Left ventricle myocardium inferior (tissue), 1 donor: ENCODE measurements at regions not wholly inside any gene's neighbourhood (a gene's known extent, or its start where the extent isn't known, plus 50 kb on each side); places are given as distances from the start of the nearest gene placed in this dataset.
A peak's percentile ranks its signal among the peaks of the same experiment; 100 is the strongest.

ENCODE experiments used
- DNase-seq: peaks from one replicate; pipeline ENCODE4 v3.0.0-alpha.2; 2020
- H3K27ac ChIP-seq: fragments of 200-600 bp; replicated peaks from 2 replicates; pipeline ENCODE4 v1.8.0; 2021
- H3K27me3 ChIP-seq: fragments of 200-600 bp; 2 replicates; pipeline ENCODE4 v1.8.0; 2021; ENCODE audit warnings: low read depth
- H3K36me3 ChIP-seq: fragments of 200-600 bp; 2 replicates; pipeline ENCODE4 v1.8.0; 2021
- H3K4me1 ChIP-seq: fragments of 200-600 bp; 2 replicates; pipeline ENCODE4 v1.8.0; 2021
- H3K4me3 ChIP-seq: fragments of 200-600 bp; 2 replicates; pipeline ENCODE4 v1.8.0; 2021; ENCODE audit warnings: mild to moderate bottlenecking, moderate library complexity
- H3K9me3 ChIP-seq: fragments of 200-600 bp; replicated peaks from 2 replicates; pipeline ENCODE4 v1.8.0; 2021
- intact Hi-C: fragments of 100-400 bp; cut with micrococcal nuclease; formaldehyde crosslinking; loops from one replicate; pipeline ENCODE4 v1.11.0; 2022
- TF ChIP-seq, protein P1 (sequence below): fragments of 200-600 bp; IDR thresholded peaks from 2 replicates; pipeline ENCODE4 v1.8.0; 2021; ENCODE audit warnings: antibody characterized with exemption, mild to moderate bottlenecking, borderline replicate concordance
- donor health status: DM: no; HTN: yes; CAD: no; lungs with severe emphysema.

DNA sequence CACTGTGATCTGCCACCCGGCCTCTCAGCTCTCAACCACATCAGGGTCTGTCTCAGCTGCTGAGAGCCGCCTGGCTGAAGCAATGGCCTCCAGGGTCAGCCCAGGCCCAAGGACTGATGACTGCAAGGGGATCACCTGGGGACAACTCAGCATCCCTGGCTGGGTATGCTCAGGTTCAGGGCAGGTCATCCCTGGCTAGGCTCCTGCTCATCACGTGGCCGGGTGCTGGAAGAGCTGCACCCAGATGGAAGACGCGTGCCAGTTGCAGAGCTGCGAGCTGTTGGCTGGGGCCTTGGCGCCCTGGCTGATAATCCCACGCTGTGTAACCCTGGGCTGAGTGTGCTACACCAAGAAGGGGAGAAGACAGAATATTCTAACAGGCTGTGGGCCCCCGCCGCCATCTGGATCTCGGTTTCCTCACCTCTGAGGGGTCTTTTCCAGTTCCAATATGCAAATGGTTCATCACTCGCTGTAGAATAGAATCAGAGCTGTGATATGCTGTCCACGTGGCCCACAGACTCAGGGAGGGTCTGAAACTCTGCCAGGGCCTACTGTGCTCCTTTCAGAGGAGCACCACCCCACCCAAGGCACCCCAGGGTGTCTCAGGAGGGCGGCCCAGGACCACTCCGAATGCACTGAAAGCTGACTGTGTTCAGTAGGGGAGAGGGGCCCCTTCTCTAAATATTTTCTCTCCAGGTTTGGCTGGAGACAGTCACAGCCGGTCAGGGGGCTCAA lies 338.8 kb downstream of the BCOR start:
- intact Hi-C loops = no loop called here
- Histone ChIP-seq H3K9me3 (no peaks in the 10 kb centered on the region), H3K27ac (peak overlapping the region; percentile 58), H3K4me3 (no peak overlapping the region), H3K27me3 (no peaks in the 10 kb centered on the region), H3K4me1 (peaks cover 27% of the 10 kb centered on the region), H3K36me3 (no peaks in the 10 kb centered on the region)
- TF ChIP-seq, protein P1, sequence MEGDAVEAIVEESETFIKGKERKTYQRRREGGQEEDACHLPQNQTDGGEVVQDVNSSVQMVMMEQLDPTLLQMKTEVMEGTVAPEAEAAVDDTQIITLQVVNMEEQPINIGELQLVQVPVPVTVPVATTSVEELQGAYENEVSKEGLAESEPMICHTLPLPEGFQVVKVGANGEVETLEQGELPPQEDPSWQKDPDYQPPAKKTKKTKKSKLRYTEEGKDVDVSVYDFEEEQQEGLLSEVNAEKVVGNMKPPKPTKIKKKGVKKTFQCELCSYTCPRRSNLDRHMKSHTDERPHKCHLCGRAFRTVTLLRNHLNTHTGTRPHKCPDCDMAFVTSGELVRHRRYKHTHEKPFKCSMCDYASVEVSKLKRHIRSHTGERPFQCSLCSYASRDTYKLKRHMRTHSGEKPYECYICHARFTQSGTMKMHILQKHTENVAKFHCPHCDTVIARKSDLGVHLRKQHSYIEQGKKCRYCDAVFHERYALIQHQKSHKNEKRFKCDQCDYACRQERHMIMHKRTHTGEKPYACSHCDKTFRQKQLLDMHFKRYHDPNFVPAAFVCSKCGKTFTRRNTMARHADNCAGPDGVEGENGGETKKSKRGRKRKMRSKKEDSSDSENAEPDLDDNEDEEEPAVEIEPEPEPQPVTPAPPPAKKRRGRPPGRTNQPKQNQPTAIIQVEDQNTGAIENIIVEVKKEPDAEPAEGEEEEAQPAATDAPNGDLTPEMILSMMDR = no peak
- peak; percentile 30 for DNase-seq

DNA sequence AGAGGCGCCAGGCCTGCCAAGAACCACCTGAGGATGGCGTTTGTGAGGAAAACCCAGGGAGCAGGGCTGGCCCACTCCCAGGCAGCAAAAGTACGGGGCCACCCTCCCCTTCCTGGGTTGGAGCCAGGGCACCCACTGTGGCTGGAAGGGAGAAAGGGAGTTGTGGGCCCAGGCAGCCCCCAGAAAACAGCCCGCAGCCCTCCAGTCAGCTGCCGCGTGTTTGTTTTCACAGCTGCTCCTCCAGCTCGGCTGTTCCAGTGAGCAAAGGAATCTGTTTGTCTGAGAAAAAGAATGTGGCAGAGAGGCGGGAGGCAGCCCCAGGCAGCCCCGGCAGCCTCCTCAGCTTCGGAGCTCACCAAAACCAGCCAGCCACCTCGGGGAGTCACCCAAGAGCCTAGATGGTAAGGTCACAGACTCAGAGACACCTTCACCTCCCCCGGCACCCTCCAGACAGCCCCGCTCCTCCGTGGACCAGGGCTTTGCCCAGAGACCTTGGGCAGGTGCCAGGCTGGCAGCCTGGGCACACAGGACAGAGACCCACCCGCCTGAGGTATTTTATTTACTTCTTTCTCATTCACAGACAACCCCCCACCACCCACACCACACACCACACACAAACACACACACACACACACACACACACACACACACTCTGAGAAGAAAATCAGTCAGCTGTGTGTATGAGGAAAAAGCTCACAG lies 338.1 kb downstream of the BCOR start:
- H3K27ac ChIP-seq = peak overlapping the region; percentile 58

DNA sequence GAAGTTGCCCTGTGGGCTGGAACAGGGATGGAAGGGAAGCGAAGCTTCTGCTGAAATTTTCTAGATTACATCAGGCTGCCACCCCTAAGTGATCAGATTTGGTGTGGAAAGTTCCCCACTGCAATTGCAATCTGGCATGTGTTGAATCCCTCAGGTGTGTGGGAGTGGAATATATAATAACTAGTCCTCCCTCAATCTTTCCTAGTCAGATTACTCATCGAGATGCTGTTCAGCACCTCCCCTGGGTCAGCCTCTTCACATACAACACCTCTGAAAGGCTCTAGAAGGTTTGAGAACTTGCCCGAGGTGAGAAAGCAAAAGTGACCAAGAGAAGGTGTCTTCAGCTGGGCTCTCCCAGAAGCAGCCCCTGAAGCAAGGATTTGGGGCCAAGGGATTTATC lies 336.8 kb downstream of the BCOR start:
- Histone ChIP-seq H3K27ac (no peak overlapping the region), H3K4me3 (no peak overlapping the region), H3K9me3 (no peaks in the 10 kb centered on the region), H3K36me3 (no peaks in the 10 kb centered on the region), H3K27me3 (no peaks in the 10 kb centered on the region), H3K4me1 (peaks cover 16% of the 10 kb centered on the region)
- intact Hi-C loops = no loop called here
- DNase-seq = no peak
- TF ChIP-seq, protein P1 = no peak

More for the DNA sequence above, 338.1 kb downstream of the BCOR start:
- no peaks in the 10 kb centered on the region for H3K9me3 ChIP-seq
- peaks cover 27% of the 10 kb centered on the region for H3K4me1 ChIP-seq
- no peaks in the 10 kb centered on the region for H3K27me3 ChIP-seq
- no peaks in the 10 kb centered on the region for H3K36me3 ChIP-seq
- peak; percentile 23 for DNase-seq
- intact Hi-C loops = no loop called here
- H3K4me3 ChIP-seq = no peak overlapping the region
- TF ChIP-seq, protein P1 = no peak

DNA sequence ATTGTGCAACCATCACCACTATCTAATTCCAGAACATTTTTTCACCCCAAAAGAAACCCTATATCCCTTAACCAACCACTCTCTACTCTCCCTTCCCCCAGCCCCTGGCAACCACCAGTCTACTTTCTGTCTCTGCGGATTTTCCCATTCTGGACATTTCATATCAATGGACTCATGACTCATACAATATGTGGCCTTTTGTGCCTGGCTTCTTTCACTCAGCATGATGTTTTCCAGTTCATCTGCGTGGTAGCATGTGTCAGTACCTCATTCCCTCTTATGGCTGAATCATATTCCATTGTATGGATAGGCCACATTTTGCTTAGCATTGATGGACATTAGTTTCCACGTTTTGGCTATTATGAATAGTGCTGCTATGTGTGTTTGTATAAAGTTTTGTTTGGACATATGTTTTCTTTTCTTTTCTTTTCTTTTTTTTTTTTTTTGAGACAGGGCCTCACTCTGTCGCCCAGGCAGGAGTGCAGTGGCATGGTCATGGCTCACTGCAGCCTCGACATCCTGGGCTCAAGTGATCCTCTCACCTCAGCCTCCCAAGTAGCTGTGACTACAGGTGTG lies 335.4 kb downstream of the BCOR start:
- intact Hi-C loops = no loop called here
- Histone ChIP-seq H3K27ac (no peak overlapping the region), H3K4me1 (peaks cover 13% of the 10 kb centered on the region), H3K9me3 (no peaks in the 10 kb centered on the region), H3K36me3 (no peaks in the 10 kb centered on the region), H3K4me3 (no peak overlapping the region), H3K27me3 (no peaks in the 10 kb centered on the region)
- DNase-seq = no peak
- TF ChIP-seq, protein P1 = no peak

DNA sequence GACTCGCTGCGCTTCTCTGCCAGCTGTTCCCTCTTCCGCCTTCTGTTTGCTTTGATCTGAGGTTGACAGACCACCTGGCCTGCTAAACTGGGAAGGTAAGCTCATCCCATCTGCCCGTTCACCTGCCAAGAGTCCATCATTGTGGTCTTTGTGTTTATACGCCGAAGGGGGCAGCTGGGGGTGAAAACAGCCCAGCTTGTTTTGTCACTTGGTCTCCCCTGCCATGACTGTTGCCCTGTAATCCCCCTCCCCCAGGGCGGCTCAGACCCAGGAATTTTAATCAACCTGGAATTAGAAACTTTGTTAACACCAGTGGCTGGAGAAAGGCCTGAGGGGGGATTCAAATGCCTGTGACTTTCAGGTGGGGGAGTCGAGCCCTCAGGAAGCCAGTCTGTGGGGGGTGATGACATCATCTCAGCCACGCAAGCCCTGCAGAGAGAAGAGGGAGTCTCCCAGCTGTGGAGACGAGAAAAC lies 333.3 kb downstream of the BCOR start:
- no peaks in the 10 kb centered on the region for H3K36me3 ChIP-seq
- no peak overlapping the region for H3K27ac ChIP-seq
- peaks cover 7% of the 10 kb centered on the region for H3K4me1 ChIP-seq
- no peaks in the 10 kb centered on the region for H3K27me3 ChIP-seq
- intact Hi-C loops = no loop called here
- TF ChIP-seq, protein P1 = no peak
- no peak for DNase-seq
- H3K9me3 ChIP-seq = no peaks in the 10 kb centered on the region
- no peak overlapping the region for H3K4me3 ChIP-seq
